Choroid plexus epithelial cell (primary cell): ENCODE measurements at regions not wholly inside any gene's neighbourhood (a gene's known extent, or its start where the extent isn't known, plus 50 kb on each side); places are given as distances from the start of the nearest gene placed in this dataset.

Experiments used
- DNase-seq: peaks from one replicate; pipeline ENCODE4 v3.0.0-alpha.2; 2010; ENCODE audit warnings: low read depth
- H3K4me3 ChIP-seq: 2 replicates; pipeline ENCODE4 v1.5.1; 2011; ENCODE audit warnings: low read depth, mild to moderate bottlenecking, control low read depth, low read length, moderate library complexity
- TF ChIP-seq, protein P1 (sequence below): conservative IDR thresholded peaks from 2 replicates; pipeline ENCODE4 v1.5.1; 2011; ENCODE audit warnings: low read depth, mild to moderate bottlenecking, control low read depth, inconsistent platforms, low read length, moderate library complexity

DNA sequence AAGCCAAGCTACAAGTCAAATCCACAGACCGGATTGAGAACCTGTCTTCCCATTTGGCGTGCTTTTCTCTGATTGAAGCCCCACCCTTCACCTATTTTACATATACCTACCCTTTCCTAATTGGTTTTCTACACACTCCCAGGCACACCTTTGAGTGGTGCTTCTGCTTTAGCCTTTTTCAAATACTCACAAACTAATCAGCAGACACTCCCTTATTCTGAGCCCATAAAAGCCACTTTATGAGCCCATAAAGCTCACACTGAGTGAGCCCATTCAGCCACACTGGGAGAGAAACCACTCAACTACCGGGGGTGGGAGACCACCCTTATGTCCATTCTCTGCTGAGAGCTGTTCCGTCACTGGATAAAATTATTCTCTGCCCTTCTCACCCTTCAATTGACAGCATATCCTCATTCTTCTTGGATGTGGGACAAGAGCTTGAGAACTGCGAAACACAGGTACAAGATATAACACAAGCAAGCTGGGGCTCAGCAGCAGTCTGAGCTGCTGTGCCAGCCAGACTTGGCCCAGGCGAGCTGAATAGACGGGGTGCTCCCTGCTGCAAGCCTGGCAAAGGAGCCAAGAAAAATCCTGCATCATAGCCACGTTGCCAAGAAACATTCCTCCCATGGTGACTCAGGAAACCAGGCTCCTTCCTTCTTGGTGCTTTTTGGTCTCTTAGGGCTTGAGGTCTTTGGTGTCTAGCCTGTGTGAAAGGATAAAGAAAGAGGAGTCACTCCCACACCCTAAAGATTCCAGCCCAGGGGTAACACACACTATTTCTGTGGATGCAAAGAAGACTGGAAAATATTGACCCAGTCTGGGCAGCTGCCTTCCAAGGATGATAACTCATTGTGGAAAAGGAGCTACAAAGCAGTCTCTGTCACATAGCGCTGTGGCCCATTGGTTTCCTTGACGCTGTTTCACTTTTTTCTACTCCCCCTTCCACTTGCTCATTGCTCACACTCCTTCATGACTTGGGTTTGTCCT, 609.7 kb downstream of the MCTP2 start:
- peak; percentile 5 for DNase-seq
- TF ChIP-seq, protein P1, sequence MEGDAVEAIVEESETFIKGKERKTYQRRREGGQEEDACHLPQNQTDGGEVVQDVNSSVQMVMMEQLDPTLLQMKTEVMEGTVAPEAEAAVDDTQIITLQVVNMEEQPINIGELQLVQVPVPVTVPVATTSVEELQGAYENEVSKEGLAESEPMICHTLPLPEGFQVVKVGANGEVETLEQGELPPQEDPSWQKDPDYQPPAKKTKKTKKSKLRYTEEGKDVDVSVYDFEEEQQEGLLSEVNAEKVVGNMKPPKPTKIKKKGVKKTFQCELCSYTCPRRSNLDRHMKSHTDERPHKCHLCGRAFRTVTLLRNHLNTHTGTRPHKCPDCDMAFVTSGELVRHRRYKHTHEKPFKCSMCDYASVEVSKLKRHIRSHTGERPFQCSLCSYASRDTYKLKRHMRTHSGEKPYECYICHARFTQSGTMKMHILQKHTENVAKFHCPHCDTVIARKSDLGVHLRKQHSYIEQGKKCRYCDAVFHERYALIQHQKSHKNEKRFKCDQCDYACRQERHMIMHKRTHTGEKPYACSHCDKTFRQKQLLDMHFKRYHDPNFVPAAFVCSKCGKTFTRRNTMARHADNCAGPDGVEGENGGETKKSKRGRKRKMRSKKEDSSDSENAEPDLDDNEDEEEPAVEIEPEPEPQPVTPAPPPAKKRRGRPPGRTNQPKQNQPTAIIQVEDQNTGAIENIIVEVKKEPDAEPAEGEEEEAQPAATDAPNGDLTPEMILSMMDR, result no peak
- no peak overlapping the region for H3K4me3 ChIP-seq

GRCh38 chr15:94843060-94843459, 611.7 kb downstream of the MCTP2 start:
- TF ChIP-seq, protein P1, result no peak
- DNase-seq, result no peak
- H3K4me3 ChIP-seq, result no peak overlapping the region

GRCh38 chr15:94844198-94844537, 612.8 kb downstream of the MCTP2 start:
- TF ChIP-seq, protein P1, result no peak
- no peak for DNase-seq
- H3K4me3 ChIP-seq, result no peak overlapping the region

- TF ChIP-seq, protein P1, result no peak
- DNase-seq, result peak; percentile 50
- H3K4me3 ChIP-seq, result peak overlapping the region; percentile 51
Measured at GRCh38 chr15:94844538-94845389, 613.4 kb downstream of the MCTP2 start.

DNA sequence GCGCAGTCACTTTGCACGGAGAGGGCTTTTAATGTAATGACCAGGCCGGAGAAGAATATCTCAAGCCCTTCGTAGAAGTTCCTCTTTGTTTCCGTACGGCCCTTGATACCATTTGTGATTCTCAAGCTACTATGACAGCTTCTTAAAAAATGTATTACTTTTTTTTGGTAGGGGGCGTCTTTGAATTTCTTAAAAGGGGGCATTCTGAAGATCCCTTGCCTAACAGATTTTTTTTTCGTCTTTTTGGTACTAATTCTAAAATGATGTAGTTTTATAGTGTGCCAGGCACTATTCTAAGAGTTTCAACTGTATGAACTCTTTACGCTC, 614.0 kb downstream of the MCTP2 start:
- peak overlapping the region; percentile 51 for H3K4me3 ChIP-seq
- DNase-seq, result no peak
- TF ChIP-seq, protein P1, result no peak

DNA sequence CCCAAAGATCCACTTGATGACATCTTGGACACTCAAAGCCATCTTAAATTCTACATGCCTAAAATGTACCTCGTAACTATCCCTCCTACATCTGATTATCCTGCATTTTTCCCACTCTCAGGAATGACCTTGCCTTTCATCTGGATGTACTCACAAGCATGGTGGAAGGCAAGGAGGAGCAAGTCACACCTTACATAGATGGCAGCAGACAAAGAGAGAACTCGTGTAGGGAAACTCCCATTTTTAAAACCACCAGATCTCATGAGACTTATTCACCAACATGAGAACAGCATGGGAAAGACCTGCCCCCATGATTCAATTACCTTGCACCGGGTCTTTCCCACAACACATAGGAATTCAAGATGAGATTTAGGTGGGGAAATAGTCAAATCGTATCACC, 616.0 kb downstream of the MCTP2 start:
- DNase-seq, result no peak
- H3K4me3 ChIP-seq, result no peak overlapping the region
- TF ChIP-seq, protein P1, result no peak
